ENCODE measurements at regions not wholly inside any gene's neighbourhood (a gene's known extent, or its start where the extent isn't known, plus 50 kb on each side); places are given as distances from the start of the nearest gene placed in this dataset.
A peak's percentile ranks its signal among the peaks of the same experiment; 100 is the strongest.

DNA sequence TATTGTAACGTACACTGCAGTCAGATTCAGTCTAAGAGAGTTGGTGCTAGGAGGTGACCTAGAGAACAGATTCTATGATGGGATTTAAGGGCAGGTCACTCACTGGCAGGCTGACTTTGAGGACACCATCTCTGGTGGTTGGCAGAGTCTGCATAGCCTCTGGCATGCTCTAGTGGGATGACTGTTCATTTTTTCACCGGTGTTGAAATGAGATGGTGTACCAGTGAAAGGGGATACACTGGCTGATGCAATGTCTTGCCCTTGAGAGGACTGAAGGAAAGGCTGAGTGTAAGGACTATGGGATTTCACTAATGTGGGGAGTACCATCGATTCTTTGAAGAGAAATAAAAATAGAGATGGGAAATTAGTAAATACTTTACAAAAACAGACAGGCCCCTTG lies 186.9 kb upstream of the PIEZO2 start:
- Mint-ChIP-seq H3K36me3 (ENCODE audit: low read depth) (no peaks in the 10 kb centered on the region), H3K9me3 (no peaks in the 10 kb centered on the region; the same call in 2 of the 3 replicates), H3K27me3 (ENCODE audit: insufficient read depth, low read depth, poor library complexity) (peaks cover 3% of the 10 kb centered on the region), H3K27ac (peak overlapping the region; percentile 76), H3K4me1 (peaks cover 4% of the 10 kb centered on the region; the same call in 2 of the 3 replicates), H3K4me3 (no peak overlapping the region)
- H3K4me2 ChIP-seq, result no peak overlapping the region
- no peaks in the 10 kb centered on the region for H3K27me3 ChIP-seq (ENCODE audit: insufficient read depth)
- ATAC-seq (no peak), DNase-seq (ENCODE audit: low spot score) (no peak)
- no peaks in the 10 kb centered on the region for H3K79me2 ChIP-seq (replicated peaks; ENCODE audit: insufficient read depth)
- TF ChIP-seq, protein P1, sequence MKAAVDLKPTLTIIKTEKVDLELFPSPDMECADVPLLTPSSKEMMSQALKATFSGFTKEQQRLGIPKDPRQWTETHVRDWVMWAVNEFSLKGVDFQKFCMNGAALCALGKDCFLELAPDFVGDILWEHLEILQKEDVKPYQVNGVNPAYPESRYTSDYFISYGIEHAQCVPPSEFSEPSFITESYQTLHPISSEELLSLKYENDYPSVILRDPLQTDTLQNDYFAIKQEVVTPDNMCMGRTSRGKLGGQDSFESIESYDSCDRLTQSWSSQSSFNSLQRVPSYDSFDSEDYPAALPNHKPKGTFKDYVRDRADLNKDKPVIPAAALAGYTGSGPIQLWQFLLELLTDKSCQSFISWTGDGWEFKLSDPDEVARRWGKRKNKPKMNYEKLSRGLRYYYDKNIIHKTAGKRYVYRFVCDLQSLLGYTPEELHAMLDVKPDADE (IDR thresholded peaks at IDR 0.05), result no peak
- H3K4me3 ChIP-seq, result no peak overlapping the region
- H3K4me1 ChIP-seq (ENCODE audit: insufficient read depth), result no peaks in the 10 kb centered on the region
- no peaks in the 10 kb centered on the region for H3K9me2 ChIP-seq (ENCODE audit: insufficient read depth)
- H3F3A ChIP-seq (replicated peaks; ENCODE audit: low read depth), result no peaks in the 10 kb centered on the region
- no peaks in the 10 kb centered on the region for H3K36me3 ChIP-seq (ENCODE audit: insufficient read depth)
- H4K20me1 ChIP-seq (replicated peaks; ENCODE audit: insufficient read depth), result no peaks in the 10 kb centered on the region
- H3K27ac ChIP-seq (ENCODE audit: low read depth), result no peak overlapping the region
- H2AFZ ChIP-seq, result no peak overlapping the region; the same call in 1 of the 2 replicates

DNA sequence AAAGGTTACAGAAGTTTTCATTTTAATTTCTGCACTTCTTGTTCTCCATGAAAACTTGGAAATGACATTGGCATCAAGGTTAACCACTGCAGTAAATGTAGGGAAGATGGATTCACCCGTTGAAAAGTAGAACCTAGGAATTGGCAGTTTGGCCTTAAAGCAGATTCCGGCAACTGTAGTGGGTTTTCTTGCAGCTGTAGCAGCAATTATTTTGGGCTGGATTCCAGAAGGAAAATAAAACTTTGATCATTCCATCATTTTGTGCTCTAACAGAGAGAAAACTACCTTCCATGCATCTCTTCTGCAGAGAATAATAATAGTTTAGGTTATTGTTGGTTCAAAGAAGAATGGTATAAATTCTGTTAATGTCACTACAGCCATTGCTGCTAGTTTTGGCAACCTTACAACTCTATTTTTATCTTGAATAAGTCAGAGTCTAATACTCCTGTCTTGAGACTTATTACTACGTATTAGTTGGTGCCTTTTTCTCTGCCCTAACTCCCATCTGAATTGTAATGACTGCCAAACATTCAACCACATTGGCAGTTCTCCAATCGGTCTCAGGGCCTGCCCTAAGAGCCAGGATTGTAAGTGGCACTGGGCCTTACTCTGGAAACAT lies 178.1 kb upstream of the PIEZO2 start:
- Mint-ChIP-seq H3K4me3 (no peak overlapping the region), H3K4me1 (no peaks in the 10 kb centered on the region), H3K27me3 (ENCODE audit: insufficient read depth, low read depth, poor library complexity) (no peaks in the 10 kb centered on the region), H3K27ac (no peak overlapping the region), H3K36me3 (ENCODE audit: low read depth) (no peaks in the 10 kb centered on the region), H3K9me3 (no peaks in the 10 kb centered on the region)
- DNase-seq (ENCODE audit: low spot score), result no peak
- no peak overlapping the region for H3K4me2 ChIP-seq
- no peak overlapping the region for H2AFZ ChIP-seq
- no peaks in the 10 kb centered on the region for H3F3A ChIP-seq (replicated peaks; ENCODE audit: low read depth)
- no peaks in the 10 kb centered on the region for H3K27me3 ChIP-seq (ENCODE audit: insufficient read depth)
- no peak overlapping the region for H3K4me3 ChIP-seq
- TF ChIP-seq, protein P2, sequence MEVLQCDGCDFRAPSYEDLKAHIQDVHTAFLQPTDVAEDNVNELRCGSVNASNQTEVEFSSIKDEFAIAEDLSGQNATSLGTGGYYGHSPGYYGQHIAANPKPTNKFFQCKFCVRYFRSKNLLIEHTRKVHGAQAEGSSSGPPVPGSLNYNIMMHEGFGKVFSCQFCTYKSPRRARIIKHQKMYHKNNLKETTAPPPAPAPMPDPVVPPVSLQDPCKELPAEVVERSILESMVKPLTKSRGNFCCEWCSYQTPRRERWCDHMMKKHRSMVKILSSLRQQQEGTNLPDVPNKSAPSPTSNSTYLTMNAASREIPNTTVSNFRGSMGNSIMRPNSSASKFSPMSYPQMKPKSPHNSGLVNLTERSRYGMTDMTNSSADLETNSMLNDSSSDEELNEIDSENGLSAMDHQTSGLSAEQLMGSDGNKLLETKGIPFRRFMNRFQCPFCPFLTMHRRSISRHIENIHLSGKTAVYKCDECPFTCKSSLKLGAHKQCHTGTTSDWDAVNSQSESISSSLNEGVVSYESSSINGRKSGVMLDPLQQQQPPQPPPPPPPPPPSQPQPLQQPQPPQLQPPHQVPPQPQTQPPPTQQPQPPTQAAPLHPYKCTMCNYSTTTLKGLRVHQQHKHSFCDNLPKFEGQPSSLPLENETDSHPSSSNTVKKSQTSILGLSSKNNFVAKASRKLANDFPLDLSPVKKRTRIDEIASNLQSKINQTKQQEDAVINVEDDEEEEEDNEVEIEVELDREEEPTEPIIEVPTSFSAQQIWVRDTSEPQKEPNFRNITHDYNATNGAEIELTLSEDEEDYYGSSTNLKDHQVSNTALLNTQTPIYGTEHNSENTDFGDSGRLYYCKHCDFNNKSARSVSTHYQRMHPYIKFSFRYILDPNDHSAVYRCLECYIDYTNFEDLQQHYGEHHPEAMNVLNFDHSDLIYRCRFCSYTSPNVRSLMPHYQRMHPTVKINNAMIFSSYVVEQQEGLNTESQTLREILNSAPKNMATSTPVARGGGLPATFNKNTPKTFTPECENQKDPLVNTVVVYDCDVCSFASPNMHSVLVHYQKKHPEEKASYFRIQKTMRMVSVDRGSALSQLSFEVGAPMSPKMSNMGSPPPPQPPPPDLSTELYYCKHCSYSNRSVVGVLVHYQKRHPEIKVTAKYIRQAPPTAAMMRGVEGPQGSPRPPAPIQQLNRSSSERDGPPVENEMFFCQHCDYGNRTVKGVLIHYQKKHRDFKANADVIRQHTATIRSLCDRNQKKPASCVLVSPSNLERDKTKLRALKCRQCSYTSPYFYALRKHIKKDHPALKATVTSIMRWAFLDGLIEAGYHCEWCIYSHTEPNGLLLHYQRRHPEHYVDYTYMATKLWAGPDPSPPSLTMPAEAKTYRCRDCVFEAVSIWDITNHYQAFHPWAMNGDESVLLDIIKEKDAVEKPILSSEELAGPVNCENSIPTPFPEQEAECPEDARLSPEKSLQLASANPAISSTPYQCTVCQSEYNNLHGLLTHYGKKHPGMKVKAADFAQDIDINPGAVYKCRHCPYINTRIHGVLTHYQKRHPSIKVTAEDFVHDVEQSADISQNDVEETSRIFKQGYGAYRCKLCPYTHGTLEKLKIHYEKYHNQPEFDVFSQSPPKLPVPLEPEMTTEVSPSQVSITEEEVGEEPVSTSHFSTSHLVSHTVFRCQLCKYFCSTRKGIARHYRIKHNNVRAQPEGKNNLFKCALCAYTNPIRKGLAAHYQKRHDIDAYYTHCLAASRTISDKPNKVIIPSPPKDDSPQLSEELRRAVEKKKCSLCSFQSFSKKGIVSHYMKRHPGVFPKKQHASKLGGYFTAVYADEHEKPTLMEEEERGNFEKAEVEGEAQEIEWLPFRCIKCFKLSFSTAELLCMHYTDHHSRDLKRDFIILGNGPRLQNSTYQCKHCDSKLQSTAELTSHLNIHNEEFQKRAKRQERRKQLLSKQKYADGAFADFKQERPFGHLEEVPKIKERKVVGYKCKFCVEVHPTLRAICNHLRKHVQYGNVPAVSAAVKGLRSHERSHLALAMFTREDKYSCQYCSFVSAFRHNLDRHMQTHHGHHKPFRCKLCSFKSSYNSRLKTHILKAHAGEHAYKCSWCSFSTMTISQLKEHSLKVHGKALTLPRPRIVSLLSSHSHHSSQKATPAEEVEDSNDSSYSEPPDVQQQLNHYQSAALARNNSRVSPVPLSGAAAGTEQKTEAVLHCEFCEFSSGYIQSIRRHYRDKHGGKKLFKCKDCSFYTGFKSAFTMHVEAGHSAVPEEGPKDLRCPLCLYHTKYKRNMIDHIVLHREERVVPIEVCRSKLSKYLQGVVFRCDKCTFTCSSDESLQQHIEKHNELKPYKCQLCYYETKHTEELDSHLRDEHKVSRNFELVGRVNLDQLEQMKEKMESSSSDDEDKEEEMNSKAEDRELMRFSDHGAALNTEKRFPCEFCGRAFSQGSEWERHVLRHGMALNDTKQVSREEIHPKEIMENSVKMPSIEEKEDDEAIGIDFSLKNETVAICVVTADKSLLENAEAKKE (CRISPR knock-in tag; IDR thresholded peaks at IDR 0.05), result no peak
- no peak overlapping the region for H3K27ac ChIP-seq (ENCODE audit: low read depth)
- no peaks in the 10 kb centered on the region for H3K36me3 ChIP-seq (ENCODE audit: insufficient read depth)
- no peaks in the 10 kb centered on the region for H3K79me2 ChIP-seq (replicated peaks; ENCODE audit: insufficient read depth)
- H3K9me2 ChIP-seq (ENCODE audit: insufficient read depth), result no peaks in the 10 kb centered on the region
- no peaks in the 10 kb centered on the region for H3K4me1 ChIP-seq (ENCODE audit: insufficient read depth)
- ATAC-seq, result no peak
- no peaks in the 10 kb centered on the region for H4K20me1 ChIP-seq (replicated peaks; ENCODE audit: insufficient read depth)
